PC-3 (cell line): ENCODE measurements at regions not wholly inside any gene's neighbourhood (a gene's known extent, or its start where the extent isn't known, plus 50 kb on each side); places are given as distances from the start of the nearest gene placed in this dataset.

Experiments used
- EZH2 ChIP-seq: fragments of 300-600 bp; sonication (generic); IDR thresholded peaks from one replicate; pipeline ENCODE4 v1.6.1; 2017; ENCODE audit warnings: antibody characterized with exemption, mild to moderate bottlenecking, low read length; ENCODE audit not compliant: unreplicated experiment
- EZH2phosphoT487 ChIP-seq: fragments of 300-600 bp; sonication (generic); IDR thresholded peaks from 2 replicates; pipeline ENCODE4 v1.6.1; 2018; ENCODE audit warnings: mild to moderate bottlenecking, antibody characterized with exemption, low read length, borderline replicate concordance
- TF ChIP-seq, protein P1 (sequence below): fragments of 300-600 bp; sonication (generic); conservative IDR thresholded peaks from 2 replicates; pipeline ENCODE4 v1.5.1; 2017; ENCODE audit warnings: antibody characterized with exemption, low read depth, mild to moderate bottlenecking, low read length

DNA sequence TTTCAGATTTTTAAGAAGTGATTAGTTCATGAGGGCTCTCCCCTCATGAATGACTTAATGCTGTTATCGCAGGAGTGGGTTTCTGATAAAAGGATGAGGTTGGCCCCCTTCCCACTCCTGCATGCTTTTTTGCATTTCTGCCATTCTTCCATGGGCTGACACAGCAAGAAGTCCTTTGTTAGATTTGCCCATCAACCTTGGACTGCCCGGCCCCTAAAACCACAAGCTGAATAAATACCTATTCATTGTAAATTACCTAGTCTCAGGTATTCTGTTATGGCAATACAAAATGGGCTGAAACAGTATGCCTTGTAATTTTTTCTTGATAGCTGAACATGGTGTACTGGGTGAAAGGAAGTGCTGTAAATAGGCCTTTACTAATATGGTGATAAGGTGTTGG, 72.7 kb upstream of the DPH5 start:
- TF ChIP-seq, protein P1, sequence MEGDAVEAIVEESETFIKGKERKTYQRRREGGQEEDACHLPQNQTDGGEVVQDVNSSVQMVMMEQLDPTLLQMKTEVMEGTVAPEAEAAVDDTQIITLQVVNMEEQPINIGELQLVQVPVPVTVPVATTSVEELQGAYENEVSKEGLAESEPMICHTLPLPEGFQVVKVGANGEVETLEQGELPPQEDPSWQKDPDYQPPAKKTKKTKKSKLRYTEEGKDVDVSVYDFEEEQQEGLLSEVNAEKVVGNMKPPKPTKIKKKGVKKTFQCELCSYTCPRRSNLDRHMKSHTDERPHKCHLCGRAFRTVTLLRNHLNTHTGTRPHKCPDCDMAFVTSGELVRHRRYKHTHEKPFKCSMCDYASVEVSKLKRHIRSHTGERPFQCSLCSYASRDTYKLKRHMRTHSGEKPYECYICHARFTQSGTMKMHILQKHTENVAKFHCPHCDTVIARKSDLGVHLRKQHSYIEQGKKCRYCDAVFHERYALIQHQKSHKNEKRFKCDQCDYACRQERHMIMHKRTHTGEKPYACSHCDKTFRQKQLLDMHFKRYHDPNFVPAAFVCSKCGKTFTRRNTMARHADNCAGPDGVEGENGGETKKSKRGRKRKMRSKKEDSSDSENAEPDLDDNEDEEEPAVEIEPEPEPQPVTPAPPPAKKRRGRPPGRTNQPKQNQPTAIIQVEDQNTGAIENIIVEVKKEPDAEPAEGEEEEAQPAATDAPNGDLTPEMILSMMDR = no peak
- TF ChIP-seq EZH2phosphoT487 = no peak
- no peak for TF ChIP-seq EZH2
